ENCODE measurements at regions not wholly inside any gene's neighbourhood (a gene's known extent, or its start where the extent isn't known, plus 50 kb on each side); places are given as distances from the start of the nearest gene placed in this dataset.

DNA sequence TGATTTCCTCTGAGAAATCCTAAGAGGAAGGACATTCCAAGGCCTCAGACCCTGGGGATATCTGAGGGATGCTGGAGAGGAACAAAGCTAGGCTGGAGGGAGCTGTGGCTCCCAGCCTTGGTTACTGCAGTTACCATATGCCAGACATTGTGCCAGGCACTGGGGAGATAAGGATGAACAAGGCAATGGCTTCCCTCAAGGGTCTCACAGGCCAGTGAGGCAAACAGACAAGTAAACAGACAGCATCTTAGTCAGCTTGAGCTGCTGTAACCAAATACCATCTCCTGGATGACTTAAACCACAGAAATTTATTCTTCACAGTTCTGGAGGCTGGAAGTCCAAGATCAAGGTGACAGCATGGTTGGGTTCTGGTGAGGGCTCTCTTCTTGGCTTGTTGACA lies 91.8 kb downstream of the SKA1 start:
- no peak for DNase-seq (ENCODE audit: low spot score)
- H3K4me3 ChIP-seq = no peak overlapping the region
- H3K4me1 ChIP-seq = no peaks in the 10 kb centered on the region
- no peaks in the 10 kb centered on the region for H3K36me3 ChIP-seq
- H3K27ac ChIP-seq = no peak overlapping the region
- H3K27me3 ChIP-seq = no peaks in the 10 kb centered on the region
- H3K9me3 ChIP-seq = no peaks in the 10 kb centered on the region
- TF ChIP-seq, protein P1, sequence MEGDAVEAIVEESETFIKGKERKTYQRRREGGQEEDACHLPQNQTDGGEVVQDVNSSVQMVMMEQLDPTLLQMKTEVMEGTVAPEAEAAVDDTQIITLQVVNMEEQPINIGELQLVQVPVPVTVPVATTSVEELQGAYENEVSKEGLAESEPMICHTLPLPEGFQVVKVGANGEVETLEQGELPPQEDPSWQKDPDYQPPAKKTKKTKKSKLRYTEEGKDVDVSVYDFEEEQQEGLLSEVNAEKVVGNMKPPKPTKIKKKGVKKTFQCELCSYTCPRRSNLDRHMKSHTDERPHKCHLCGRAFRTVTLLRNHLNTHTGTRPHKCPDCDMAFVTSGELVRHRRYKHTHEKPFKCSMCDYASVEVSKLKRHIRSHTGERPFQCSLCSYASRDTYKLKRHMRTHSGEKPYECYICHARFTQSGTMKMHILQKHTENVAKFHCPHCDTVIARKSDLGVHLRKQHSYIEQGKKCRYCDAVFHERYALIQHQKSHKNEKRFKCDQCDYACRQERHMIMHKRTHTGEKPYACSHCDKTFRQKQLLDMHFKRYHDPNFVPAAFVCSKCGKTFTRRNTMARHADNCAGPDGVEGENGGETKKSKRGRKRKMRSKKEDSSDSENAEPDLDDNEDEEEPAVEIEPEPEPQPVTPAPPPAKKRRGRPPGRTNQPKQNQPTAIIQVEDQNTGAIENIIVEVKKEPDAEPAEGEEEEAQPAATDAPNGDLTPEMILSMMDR (IDR thresholded peaks at IDR 0.05) = no peak

- no peaks in the 10 kb centered on the region for H3K4me1 ChIP-seq
- no peak overlapping the region for H3K27ac ChIP-seq
- TF ChIP-seq, protein P1 (IDR thresholded peaks at IDR 0.05) = no peak
- no peaks in the 10 kb centered on the region for H3K36me3 ChIP-seq
- H3K9me3 ChIP-seq = no peaks in the 10 kb centered on the region
- no peak overlapping the region for H3K4me3 ChIP-seq
- H3K27me3 ChIP-seq = no peaks in the 10 kb centered on the region
- DNase-seq (ENCODE audit: low spot score) = no peak
These were observed 91.1 kb upstream of the MAPK4 start for GRCh38 chr18:50468807-50469206.

GRCh38 chr18:50469380-50469781 lies 90.5 kb upstream of the MAPK4 start:
- Histone ChIP-seq H3K27me3 (no peaks in the 10 kb centered on the region), H3K36me3 (no peaks in the 10 kb centered on the region), H3K9me3 (no peaks in the 10 kb centered on the region), H3K4me3 (no peak overlapping the region), H3K27ac (no peak overlapping the region), H3K4me1 (no peaks in the 10 kb centered on the region)
- no peak for DNase-seq (ENCODE audit: low spot score)
- TF ChIP-seq, protein P1 (IDR thresholded peaks at IDR 0.05) = no peak

GRCh38 chr18:50472941-50473340 lies 86.9 kb upstream of the MAPK4 start:
- Histone ChIP-seq H3K4me3 (no peak overlapping the region), H3K9me3 (peaks cover 0 to 6% of the 10 kb centered on the region in 2 donors), H3K27me3 (no peaks in the 10 kb centered on the region), H3K36me3 (no peaks in the 10 kb centered on the region), H3K27ac (no peak overlapping the region), H3K4me1 (no peaks in the 10 kb centered on the region)
- no peak for DNase-seq (ENCODE audit: low spot score)
- TF ChIP-seq, protein P1 (IDR thresholded peaks at IDR 0.05) = no peak

DNA sequence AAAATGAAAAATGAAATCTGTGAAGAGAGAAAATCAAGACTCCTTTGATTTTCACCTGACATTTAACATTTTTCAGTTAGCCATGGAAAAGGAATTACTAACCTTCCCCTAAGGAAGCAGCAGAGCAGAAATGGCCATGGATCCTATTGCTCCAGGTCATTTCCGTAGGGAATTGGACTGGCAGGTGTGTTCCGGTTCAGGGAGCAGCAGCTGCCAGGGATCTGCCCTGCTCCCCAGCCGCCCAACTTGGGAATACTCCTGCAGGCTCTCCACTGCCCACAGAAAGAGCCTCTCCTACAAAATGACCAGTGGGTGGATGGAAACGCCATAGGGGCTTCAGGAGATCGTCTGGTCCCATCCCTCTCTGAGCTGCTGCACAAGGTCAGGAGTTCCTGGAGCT lies 86.0 kb upstream of the MAPK4 start:
- TF ChIP-seq, protein P1 (IDR thresholded peaks at IDR 0.05) = no peak
- no peaks in the 10 kb centered on the region for H3K36me3 ChIP-seq

DNA sequence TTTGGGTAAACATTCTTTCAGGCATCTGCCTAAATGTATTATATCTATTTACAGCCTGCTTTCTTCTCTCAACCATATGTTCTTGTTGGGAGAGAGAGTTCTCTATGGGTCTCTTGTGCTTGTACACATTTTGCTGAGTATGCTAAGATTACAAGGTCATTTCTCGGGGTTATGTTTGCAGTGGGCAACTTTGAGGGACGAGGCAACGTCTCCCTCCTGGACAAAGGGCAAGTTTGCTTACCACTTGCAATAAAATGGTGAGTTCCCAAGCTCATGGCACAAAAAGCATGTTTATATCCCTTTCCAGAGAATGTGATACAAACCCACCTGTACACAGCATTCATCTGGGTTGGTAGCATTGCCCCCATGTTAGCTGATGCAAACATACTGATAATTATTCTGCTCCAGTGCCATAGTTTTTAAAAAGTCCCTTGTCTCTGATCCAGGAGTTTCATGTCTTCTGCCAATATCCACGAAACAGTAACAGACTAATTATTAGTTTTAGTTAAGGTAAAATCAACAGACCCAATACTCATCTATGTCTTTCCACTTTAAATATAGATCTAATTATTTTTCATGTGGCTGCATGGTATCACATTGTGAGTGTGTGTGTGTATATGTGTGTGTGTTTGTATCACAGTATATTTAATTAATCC lies 84.2 kb upstream of the MAPK4 start:
- no peak for DNase-seq (ENCODE audit: low spot score)
- Histone ChIP-seq H3K9me3 (peaks cover 0 to 6% of the 10 kb centered on the region in 2 donors), H3K4me1 (no peaks in the 10 kb centered on the region), H3K27me3 (no peaks in the 10 kb centered on the region), H3K4me3 (no peak overlapping the region), H3K36me3 (no peaks in the 10 kb centered on the region), H3K27ac (no peak overlapping the region)
- TF ChIP-seq, protein P1 (IDR thresholded peaks at IDR 0.05) = no peak

More for the DNA sequence above, 86.0 kb upstream of the MAPK4 start:
- H3K27ac ChIP-seq = no peak overlapping the region
- DNase-seq (ENCODE audit: low spot score) = no peak
- no peaks in the 10 kb centered on the region for H3K4me1 ChIP-seq
- no peak overlapping the region for H3K4me3 ChIP-seq
- no peaks in the 10 kb centered on the region for H3K27me3 ChIP-seq
- peaks cover 0 to 6% of the 10 kb centered on the region in 2 donors for H3K9me3 ChIP-seq
